ENCODE measurements at regions not wholly inside any gene's neighbourhood (a gene's known extent, or its start where the extent isn't known, plus 50 kb on each side); places are given as distances from the start of the nearest gene placed in this dataset.

GRCh38 chr10:60675236-60675635 is 103.0 kb upstream of the CDK1 start:
- TF ChIP-seq CTCF (IDR thresholded peaks at IDR 0.05; ENCODE audit: low read length) (no peak), EZH2 (IDR thresholded peaks at IDR 0.05; ENCODE audit: borderline replicate concordance, low read length) (no peak)
